ENCODE measurements at regions not wholly inside any gene's neighbourhood (a gene's known extent, or its start where the extent isn't known, plus 50 kb on each side); places are given as distances from the start of the nearest gene placed in this dataset.

GRCh38 chr5:27773636-27774035 is 735.2 kb upstream of the CDH9 start:
- TF ChIP-seq CTCF (IDR thresholded peaks at IDR 0.05; ENCODE audit: low read depth, low read length), result no peak
- TF ChIP-seq POLR2A (IDR thresholded peaks at IDR 0.05; ENCODE audit: extremely low read depth, insufficient read length), result no peak
- TF ChIP-seq MYC (IDR thresholded peaks at IDR 0.05; ENCODE audit: low read depth, low read length), result no peak
- TF ChIP-seq MAX (IDR thresholded peaks at IDR 0.05; ENCODE audit: low read depth, low read length), result no peak
